A549 (cell line): ENCODE measurements at regions not wholly inside any gene's neighbourhood (a gene's known extent, or its start where the extent isn't known, plus 50 kb on each side); places are given as distances from the start of the nearest gene placed in this dataset.

Experiments
- EP300 ChIP-seq, 2 experiments: fragments of >200 bp; sonication (Bioruptor Twin); formaldehyde crosslinking; IDR thresholded peaks; 2 replicates in 1 of 2; 3 replicates in 1 of 2; pipeline ENCODE4 v1.6.1; 2016 to 2017
- TF ChIP-seq, protein P1 (sequence below): fragments of 200-600 bp; sonication (generic); IDR thresholded peaks from 2 replicates; pipeline ENCODE4 v1.6.1; 2016; ENCODE audit warnings: antibody characterized with exemption, mild to moderate bottlenecking, moderate library complexity

GRCh38 chr6:168183613-168183970 lies 104.6 kb upstream of the FRMD1 start:
- TF ChIP-seq EP300 (IDR thresholded peaks at IDR 0.05) = no peak
- TF ChIP-seq, protein P1, sequence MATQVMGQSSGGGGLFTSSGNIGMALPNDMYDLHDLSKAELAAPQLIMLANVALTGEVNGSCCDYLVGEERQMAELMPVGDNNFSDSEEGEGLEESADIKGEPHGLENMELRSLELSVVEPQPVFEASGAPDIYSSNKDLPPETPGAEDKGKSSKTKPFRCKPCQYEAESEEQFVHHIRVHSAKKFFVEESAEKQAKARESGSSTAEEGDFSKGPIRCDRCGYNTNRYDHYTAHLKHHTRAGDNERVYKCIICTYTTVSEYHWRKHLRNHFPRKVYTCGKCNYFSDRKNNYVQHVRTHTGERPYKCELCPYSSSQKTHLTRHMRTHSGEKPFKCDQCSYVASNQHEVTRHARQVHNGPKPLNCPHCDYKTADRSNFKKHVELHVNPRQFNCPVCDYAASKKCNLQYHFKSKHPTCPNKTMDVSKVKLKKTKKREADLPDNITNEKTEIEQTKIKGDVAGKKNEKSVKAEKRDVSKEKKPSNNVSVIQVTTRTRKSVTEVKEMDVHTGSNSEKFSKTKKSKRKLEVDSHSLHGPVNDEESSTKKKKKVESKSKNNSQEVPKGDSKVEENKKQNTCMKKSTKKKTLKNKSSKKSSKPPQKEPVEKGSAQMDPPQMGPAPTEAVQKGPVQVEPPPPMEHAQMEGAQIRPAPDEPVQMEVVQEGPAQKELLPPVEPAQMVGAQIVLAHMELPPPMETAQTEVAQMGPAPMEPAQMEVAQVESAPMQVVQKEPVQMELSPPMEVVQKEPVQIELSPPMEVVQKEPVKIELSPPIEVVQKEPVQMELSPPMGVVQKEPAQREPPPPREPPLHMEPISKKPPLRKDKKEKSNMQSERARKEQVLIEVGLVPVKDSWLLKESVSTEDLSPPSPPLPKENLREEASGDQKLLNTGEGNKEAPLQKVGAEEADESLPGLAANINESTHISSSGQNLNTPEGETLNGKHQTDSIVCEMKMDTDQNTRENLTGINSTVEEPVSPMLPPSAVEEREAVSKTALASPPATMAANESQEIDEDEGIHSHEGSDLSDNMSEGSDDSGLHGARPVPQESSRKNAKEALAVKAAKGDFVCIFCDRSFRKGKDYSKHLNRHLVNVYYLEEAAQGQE = no peak
